Retinal pigment epithelial cell (primary cell): ENCODE measurements at regions not wholly inside any gene's neighbourhood (a gene's known extent, or its start where the extent isn't known, plus 50 kb on each side); places are given as distances from the start of the nearest gene placed in this dataset.

Experiments
- DNase-seq: peaks from one replicate; pipeline ENCODE4 v3.0.0-alpha.2; 2010; ENCODE audit warnings: low read depth
- H3K4me3 ChIP-seq: 2 replicates; pipeline ENCODE4 v1.5.1; 2011; ENCODE audit warnings: mild to moderate bottlenecking, low read length, control low read depth, moderate library complexity
- TF ChIP-seq, protein P1 (sequence below): conservative IDR thresholded peaks from 2 replicates; pipeline ENCODE4 v1.5.1; 2011; ENCODE audit warnings: low read depth, low read length, control low read depth, inconsistent platforms

DNA sequence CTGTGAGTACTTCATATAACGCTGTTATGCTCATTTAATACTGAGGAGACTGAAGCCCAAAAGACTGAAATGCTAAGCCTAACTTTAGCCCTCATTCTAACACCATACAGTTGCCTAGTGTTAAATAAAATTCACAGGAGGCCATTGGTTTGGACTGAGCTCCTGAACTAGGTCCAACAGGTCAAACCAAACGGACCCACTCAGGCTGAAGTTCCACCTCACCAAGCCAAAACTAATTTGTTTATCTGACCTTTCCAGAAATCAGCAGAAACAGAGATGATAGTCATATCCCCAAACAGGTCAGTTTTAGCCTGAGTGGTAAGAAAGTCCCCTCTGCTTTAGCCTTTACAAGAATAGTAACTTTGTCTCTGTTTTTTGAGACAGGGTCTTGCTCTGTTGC, 311.3 kb upstream of the ZP4 start:
- TF ChIP-seq, protein P1, sequence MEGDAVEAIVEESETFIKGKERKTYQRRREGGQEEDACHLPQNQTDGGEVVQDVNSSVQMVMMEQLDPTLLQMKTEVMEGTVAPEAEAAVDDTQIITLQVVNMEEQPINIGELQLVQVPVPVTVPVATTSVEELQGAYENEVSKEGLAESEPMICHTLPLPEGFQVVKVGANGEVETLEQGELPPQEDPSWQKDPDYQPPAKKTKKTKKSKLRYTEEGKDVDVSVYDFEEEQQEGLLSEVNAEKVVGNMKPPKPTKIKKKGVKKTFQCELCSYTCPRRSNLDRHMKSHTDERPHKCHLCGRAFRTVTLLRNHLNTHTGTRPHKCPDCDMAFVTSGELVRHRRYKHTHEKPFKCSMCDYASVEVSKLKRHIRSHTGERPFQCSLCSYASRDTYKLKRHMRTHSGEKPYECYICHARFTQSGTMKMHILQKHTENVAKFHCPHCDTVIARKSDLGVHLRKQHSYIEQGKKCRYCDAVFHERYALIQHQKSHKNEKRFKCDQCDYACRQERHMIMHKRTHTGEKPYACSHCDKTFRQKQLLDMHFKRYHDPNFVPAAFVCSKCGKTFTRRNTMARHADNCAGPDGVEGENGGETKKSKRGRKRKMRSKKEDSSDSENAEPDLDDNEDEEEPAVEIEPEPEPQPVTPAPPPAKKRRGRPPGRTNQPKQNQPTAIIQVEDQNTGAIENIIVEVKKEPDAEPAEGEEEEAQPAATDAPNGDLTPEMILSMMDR = no peak
- no peak for DNase-seq
- no peak overlapping the region for H3K4me3 ChIP-seq

DNA sequence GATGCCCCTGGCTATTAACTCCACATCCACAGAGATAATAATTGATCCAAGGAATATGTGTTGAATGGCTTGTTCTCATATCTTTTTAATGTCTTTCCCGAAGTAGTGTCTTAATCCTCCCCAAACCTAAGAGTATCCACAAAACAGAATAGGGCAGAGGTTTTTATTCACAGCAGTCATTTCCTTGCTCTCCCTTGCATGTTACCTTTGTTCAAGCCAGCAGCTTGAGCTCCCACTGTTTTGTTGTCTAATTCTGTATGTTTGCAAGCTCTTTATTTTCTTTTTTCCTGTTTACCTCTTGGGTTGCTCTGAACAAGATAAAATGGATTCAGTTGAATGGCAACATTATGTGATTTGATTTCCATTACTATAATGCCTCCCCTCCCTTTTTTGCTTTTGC, 308.6 kb upstream of the ZP4 start:
- DNase-seq = no peak
- TF ChIP-seq, protein P1 = no peak
- H3K4me3 ChIP-seq = no peak overlapping the region

DNA sequence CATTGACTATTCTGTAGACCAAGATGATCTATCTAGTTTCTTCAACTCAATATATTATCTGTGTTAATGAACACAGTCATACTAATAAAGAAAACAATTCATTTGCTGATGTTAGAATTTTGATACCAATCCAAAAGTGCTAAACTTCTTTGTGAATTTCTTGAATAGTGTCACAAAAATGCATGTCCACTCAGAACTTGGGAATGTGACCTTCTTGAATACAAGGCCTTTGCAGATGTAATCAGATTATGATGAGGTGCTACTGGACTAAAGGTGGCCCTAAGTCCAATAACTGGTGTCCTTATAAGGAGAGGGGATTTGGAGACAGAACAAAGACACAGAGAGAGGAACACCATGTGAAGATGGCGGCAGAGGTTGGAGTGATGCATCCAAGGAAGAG, 305.8 kb upstream of the ZP4 start:
- TF ChIP-seq, protein P1 = no peak
- no peak overlapping the region for H3K4me3 ChIP-seq
- DNase-seq = no peak

DNA sequence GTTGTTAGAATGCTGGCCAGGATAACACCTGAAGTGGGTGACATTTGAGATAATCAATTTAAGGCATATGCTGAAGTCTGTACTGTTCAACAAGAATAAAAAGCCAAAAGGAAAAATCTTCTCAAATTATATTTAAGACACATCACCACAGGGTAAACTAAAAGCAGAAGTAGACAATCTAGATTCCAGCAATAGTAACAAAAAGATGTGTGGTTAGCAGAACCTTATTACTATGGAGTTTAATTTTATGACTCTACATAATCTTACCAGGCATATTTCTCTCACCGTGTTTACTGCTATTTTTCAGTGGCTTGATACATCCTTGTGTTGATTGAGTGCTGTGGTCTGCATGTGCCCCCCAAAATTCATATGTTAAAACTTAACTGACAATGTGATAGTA, 300.4 kb upstream of the ZP4 start:
- DNase-seq = no peak
- TF ChIP-seq, protein P1 = no peak
- no peak overlapping the region for H3K4me3 ChIP-seq

DNA sequence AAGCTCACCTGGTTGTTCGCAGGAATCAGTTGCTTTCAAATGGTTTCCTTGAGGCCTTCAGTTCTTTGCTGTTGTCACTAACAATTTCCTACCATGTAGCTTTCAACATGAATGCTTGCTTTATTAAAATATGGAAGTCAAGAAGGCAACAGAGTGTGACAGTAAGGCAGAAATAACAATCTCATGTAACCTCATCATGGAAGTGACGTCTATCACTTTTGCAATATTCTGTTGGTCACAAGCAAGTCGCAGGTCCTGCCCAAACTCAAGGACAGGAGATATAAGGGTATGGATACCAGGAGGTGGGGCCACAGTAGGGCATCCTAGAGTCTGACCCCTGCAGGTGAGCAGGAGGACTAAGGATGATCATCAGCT, 296.8 kb upstream of the ZP4 start:
- H3K4me3 ChIP-seq = no peak overlapping the region
- TF ChIP-seq, protein P1 = no peak
- no peak for DNase-seq

DNA sequence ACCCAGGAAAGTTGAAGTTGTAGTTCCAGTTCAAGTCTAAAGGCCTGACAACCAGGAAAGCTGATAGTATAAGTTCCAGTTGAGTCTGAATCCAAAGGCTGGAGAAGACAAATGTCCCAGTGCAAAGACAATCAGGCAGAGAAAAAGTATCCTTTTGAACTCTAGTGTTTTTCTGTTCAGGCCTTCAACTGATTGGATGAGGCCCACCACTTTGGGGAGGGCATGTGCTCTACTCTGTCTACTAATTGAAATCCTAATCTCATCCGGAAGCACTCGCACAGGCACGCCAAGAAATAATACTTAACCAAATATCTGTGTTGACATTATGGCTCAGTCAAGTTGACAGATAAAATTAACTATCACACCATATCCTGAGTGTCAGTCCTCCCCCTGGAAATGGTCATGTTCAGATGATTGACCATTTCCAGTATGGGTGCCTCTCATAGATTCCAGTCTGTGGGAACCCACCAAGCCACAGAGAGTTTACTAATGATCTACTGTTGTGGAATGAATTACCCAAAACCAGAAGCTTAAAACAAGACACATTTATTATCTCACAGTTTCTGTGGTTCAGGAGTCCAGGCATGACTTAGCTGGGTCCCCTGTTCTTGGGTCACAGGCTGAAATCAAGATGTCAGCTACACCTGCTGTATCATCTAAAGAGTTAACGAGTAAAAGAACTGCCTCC, 296.3 kb upstream of the ZP4 start:
- TF ChIP-seq, protein P1 = no peak
- no peak for DNase-seq

DNA sequence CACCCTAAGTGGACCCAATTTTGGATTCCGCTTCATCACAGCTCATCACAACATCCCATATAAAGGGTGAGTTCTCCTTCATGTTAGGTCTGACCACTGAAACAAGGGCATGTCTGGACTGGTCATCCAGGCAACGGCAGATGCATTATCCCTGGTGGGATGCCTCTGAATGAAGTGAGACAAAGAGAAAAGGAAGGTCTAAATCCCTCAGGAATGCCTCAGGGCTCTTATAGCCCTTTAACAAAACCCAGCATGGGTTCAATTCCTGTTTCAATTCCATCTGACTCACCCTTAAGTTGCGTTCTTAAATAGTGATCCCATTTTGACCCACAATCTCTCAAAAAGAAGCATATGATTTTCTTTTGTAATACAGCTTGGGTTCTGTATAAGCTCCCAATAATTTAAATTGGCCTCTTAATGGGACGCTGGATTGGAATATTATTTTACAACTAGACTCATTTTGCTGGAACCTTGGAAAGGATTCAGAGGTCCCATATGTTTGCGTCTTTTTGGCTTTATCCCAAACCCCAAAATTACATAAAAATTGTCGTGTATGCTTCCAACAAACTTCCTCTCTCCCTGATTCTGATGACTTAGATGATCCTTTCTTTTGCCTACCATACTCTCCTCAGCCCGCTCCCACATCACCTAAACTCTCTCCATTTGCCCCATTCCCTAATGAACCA, 287.4 kb upstream of the ZP4 start:
- no peak overlapping the region for H3K4me3 ChIP-seq
- TF ChIP-seq, protein P1 = no peak
- no peak for DNase-seq

More for the DNA sequence above, 296.3 kb upstream of the ZP4 start:
- no peak overlapping the region for H3K4me3 ChIP-seq
